IMR-90 (cell line): ENCODE measurements at regions not wholly inside any gene's neighbourhood (a gene's known extent, or its start where the extent isn't known, plus 50 kb on each side); places are given as distances from the start of the nearest gene placed in this dataset.

ENCODE experiments used
- BHLHE40 ChIP-seq: fragments of 150-350 bp; IDR thresholded peaks from 2 replicates; pipeline ENCODE4 v1.6.1; 2016; ENCODE audit warnings: mild to moderate bottlenecking, low read depth, low read length
- USF2 ChIP-seq: fragments of 150-350 bp; IDR thresholded peaks from 2 replicates; pipeline ENCODE4 v1.6.1; 2017; ENCODE audit warnings: mild to moderate bottlenecking, antibody characterized with exemption, low read length, low read depth
- TF ChIP-seq, protein P1 (sequence below): conservative IDR thresholded peaks from 2 replicates; pipeline ENCODE4 v1.5.1; 2012; ENCODE audit warnings: mild to moderate bottlenecking, low read depth, low read length, improper control_type of control experiment

DNA sequence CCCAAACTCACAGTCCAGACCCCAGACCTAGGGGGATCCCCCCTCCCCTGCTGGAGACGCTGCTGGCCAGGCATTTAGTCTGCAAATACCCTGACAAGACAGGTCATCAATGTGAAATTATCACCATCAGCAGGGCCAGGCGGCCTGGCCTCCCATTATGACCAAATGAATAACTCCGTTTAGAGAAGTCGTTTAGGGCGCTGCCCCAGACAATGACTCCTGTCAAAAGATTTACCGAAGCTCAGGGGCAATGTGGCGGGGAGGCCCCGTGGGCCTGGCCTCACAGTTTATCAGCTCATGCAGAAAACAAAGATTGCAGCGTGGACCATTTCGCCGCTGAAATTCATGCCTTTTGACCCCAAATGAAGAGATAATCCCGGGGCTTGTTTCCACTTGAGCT lies 76.5 kb downstream of the HMX1 start:
- TF ChIP-seq, protein P1, sequence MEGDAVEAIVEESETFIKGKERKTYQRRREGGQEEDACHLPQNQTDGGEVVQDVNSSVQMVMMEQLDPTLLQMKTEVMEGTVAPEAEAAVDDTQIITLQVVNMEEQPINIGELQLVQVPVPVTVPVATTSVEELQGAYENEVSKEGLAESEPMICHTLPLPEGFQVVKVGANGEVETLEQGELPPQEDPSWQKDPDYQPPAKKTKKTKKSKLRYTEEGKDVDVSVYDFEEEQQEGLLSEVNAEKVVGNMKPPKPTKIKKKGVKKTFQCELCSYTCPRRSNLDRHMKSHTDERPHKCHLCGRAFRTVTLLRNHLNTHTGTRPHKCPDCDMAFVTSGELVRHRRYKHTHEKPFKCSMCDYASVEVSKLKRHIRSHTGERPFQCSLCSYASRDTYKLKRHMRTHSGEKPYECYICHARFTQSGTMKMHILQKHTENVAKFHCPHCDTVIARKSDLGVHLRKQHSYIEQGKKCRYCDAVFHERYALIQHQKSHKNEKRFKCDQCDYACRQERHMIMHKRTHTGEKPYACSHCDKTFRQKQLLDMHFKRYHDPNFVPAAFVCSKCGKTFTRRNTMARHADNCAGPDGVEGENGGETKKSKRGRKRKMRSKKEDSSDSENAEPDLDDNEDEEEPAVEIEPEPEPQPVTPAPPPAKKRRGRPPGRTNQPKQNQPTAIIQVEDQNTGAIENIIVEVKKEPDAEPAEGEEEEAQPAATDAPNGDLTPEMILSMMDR: no peak
- no peak for TF ChIP-seq USF2
- no peak for TF ChIP-seq BHLHE40
